OCI-LY7 (cell line): ENCODE measurements at regions not wholly inside any gene's neighbourhood (a gene's known extent, or its start where the extent isn't known, plus 50 kb on each side); places are given as distances from the start of the nearest gene placed in this dataset.

Experiments used
- BruUV-seq: library from RNA; stranded (reverse); fragments of 400-500 nt; replicated peaks from 2 replicates; lab custom pipeline; 2021; lab: Mats Ljungman, UMichigan
- CTCF ChIA-PET: fragments of 300-600 bp; sonication (Branson Sonifier 250); formaldehyde crosslinking; loops from one replicate; lab custom pipeline; 2022; ENCODE audit warnings: antibody characterized with exemption; ENCODE audit not compliant: unreplicated experiment; lab: Charles Lee
- POLR2A ChIA-PET: fragments of 300-600 bp; sonication (Branson Sonifier 250); formaldehyde crosslinking; loops from one replicate; lab custom pipeline; 2022; ENCODE audit warnings: antibody characterized with exemption; lab: Charles Lee
- DNase-seq: peaks from one replicate; pipeline ENCODE4 v3.0.0-alpha.2; 2015; ENCODE audit warnings: low spot score
- H2AFZ ChIP-seq: fragments of 200-600 bp; sonication (generic), shearing (Covaris generic); 2 replicates; pipeline ENCODE4 v1.6.1; 2014; ENCODE audit warnings: mild to moderate bottlenecking, antibody characterized with exemption, low read length, moderate library complexity
- H3K27ac ChIP-seq: fragments of 200-600 bp; sonication (generic); 2 replicates; pipeline ENCODE4 v1.5.1; 2014; ENCODE audit warnings: mixed run types, low read depth, mild to moderate bottlenecking, moderate library complexity, low read length, inconsistent platforms; ENCODE audit not compliant: poor library complexity, severe bottlenecking
- H3K36me3 ChIP-seq: fragments of 200-600 bp; sonication (generic); 2 replicates; pipeline ENCODE4 v1.6.1; 2014; ENCODE audit warnings: mild to moderate bottlenecking, antibody characterized with exemption, low read length, moderate library complexity, mixed read lengths; ENCODE audit not compliant: insufficient read depth
- H3K4me1 ChIP-seq: fragments of 200-600 bp; sonication (generic); 2 replicates; pipeline ENCODE4 v1.5.1; 2014; ENCODE audit warnings: mild to moderate bottlenecking, low read length; ENCODE audit not compliant: insufficient read depth, poor library complexity, severe bottlenecking
- H3K4me2 ChIP-seq: fragments of 200-600 bp; sonication (generic); 2 replicates; pipeline ENCODE4 v1.6.1; 2014; ENCODE audit warnings: mild to moderate bottlenecking, low read length
- H3K4me3 ChIP-seq: fragments of 200-600 bp; sonication (generic); 2 replicates; pipeline ENCODE4 v1.5.1; 2014; ENCODE audit warnings: mild to moderate bottlenecking, low read depth, low read length; ENCODE audit not compliant: poor library complexity, severe bottlenecking
- H3K79me2 ChIP-seq: fragments of 200-600 bp; sonication (generic); 2 replicates; pipeline ENCODE4 v1.6.1; 2016; ENCODE audit warnings: low read depth, mild to moderate bottlenecking, low read length, moderate library complexity, mixed read lengths; ENCODE audit not compliant: insufficient read depth
- H3K9me2 ChIP-seq: fragments of 200-600 bp; sonication (generic); 2 replicates; pipeline ENCODE4 v1.6.1; 2016; ENCODE audit warnings: mild to moderate bottlenecking, low read length, mixed read lengths; ENCODE audit not compliant: insufficient read depth
- H3K9me3 ChIP-seq: fragments of 200-600 bp; sonication (generic); 2 replicates; pipeline ENCODE4 v1.6.1; 2014; ENCODE audit warnings: mild to moderate bottlenecking, mixed run types, low read length, mixed read lengths
- H4K20me1 ChIP-seq: fragments of 200-600 bp; sonication (generic); 2 replicates; pipeline ENCODE4 v1.6.1; 2014; ENCODE audit warnings: mild to moderate bottlenecking, antibody characterized with exemption, low read length, moderate library complexity, mixed read lengths; ENCODE audit not compliant: insufficient read depth
- CTCF ChIP-seq: fragments of 200-600 bp; sonication (generic); conservative IDR thresholded peaks from 2 replicates; pipeline ENCODE4 v1.5.1; 2014; ENCODE audit warnings: mild to moderate bottlenecking, antibody characterized with exemption, low read length, moderate library complexity, mixed read lengths
- EZH2phosphoT487 ChIP-seq: fragments of 200-600 bp; sonication (generic); IDR thresholded peaks from 2 replicates; pipeline ENCODE4 v1.6.1; 2018; ENCODE audit warnings: low read depth, borderline replicate concordance, mild to moderate bottlenecking, mixed run types, antibody characterized with exemption, low read length, moderate library complexity, mixed read lengths
- intact Hi-C: fragments of 100-400 bp; cut with micrococcal nuclease; formaldehyde crosslinking; loops from one replicate; pipeline ENCODE4 v1.10.0; 2022; ENCODE audit not compliant: unreplicated experiment

GRCh38 chrX:78506248-78506647, 152.9 kb downstream of the RTL3 start:
- Histone ChIP-seq H3K79me2 (no peaks in the 10 kb centered on the region), H3K36me3 (no peaks in the 10 kb centered on the region), H2AFZ (no peak overlapping the region), H3K9me2 (no peaks in the 10 kb centered on the region), H3K27ac (no peak overlapping the region), H4K20me1 (no peaks in the 10 kb centered on the region), H3K4me1 (no peaks in the 10 kb centered on the region), H3K4me3 (no peak overlapping the region), H3K4me2 (no peak overlapping the region), H3K9me3 (no peaks in the 10 kb centered on the region)
- no TSS peak for BruUV-seq
- TF ChIP-seq EZH2phosphoT487: no peak
- TF ChIP-seq CTCF: no peak
- CTCF ChIA-PET: no interaction called here
- POLR2A ChIA-PET: no interaction called here
- no peak for DNase-seq
- intact Hi-C loops: no loop called here

- Histone ChIP-seq H3K9me2 (no peaks in the 10 kb centered on the region), H3K9me3 (no peaks in the 10 kb centered on the region), H3K36me3 (no peaks in the 10 kb centered on the region), H3K4me1 (peaks cover 2% of the 10 kb centered on the region), H3K4me2 (no peak overlapping the region), H3K27ac (no peak overlapping the region), H2AFZ (no peak overlapping the region), H3K4me3 (no peak overlapping the region), H3K79me2 (no peaks in the 10 kb centered on the region), H4K20me1 (no peaks in the 10 kb centered on the region)
- intact Hi-C loops: no loop called here
- no peak for DNase-seq
- POLR2A ChIA-PET: no interaction called here
- no TSS peak for BruUV-seq
- CTCF ChIA-PET: no interaction called here
- TF ChIP-seq CTCF: no peak
These were observed 162.6 kb downstream of the RTL3 start for GRCh38 chrX:78496483-78496882.

GRCh38 chrX:78493180-78493579, 165.8 kb upstream of the CYSLTR1 start:
- Histone ChIP-seq H3K79me2 (no peaks in the 10 kb centered on the region), H3K27ac (no peak overlapping the region), H3K9me2 (no peaks in the 10 kb centered on the region), H3K4me3 (no peak overlapping the region), H3K4me1 (peaks cover 2% of the 10 kb centered on the region), H4K20me1 (no peaks in the 10 kb centered on the region), H3K9me3 (no peaks in the 10 kb centered on the region), H3K36me3 (no peaks in the 10 kb centered on the region), H2AFZ (no peak overlapping the region), H3K4me2 (no peak overlapping the region)
- CTCF ChIA-PET: no interaction called here
- no TSS peak for BruUV-seq
- intact Hi-C loops: no loop called here
- POLR2A ChIA-PET: no interaction called here
- TF ChIP-seq CTCF (no peak), EZH2phosphoT487 (no peak)
- DNase-seq: no peak
